GM13976 (cell line): ENCODE measurements at regions not wholly inside any gene's neighbourhood (a gene's known extent, or its start where the extent isn't known, plus 50 kb on each side); places are given as distances from the start of the nearest gene placed in this dataset.

Experiments
- DNase-seq: peaks from one replicate; pipeline ENCODE4 v3.0.0; 2012; ENCODE audit warnings: low spot score
- in situ Hi-C: fragments of 300-500 bp; cut with MboI; formaldehyde crosslinking; loops from one replicate; pipeline ENCODE4 v1.12.0; 2022; ENCODE audit warnings: low sequenced_read_pairs, mixed read lengths, inconsistent platforms; ENCODE audit not compliant: unreplicated experiment
- TF ChIP-seq, protein P1 (sequence below): IDR thresholded peaks from 2 replicates; pipeline ENCODE4 v1.5.1; 2012; ENCODE audit warnings: borderline replicate concordance, mild to moderate bottlenecking; ENCODE audit not compliant: insufficient read depth; ENCODE audit errors: extremely low read depth, missing control alignments, control extremely low read depth

DNA sequence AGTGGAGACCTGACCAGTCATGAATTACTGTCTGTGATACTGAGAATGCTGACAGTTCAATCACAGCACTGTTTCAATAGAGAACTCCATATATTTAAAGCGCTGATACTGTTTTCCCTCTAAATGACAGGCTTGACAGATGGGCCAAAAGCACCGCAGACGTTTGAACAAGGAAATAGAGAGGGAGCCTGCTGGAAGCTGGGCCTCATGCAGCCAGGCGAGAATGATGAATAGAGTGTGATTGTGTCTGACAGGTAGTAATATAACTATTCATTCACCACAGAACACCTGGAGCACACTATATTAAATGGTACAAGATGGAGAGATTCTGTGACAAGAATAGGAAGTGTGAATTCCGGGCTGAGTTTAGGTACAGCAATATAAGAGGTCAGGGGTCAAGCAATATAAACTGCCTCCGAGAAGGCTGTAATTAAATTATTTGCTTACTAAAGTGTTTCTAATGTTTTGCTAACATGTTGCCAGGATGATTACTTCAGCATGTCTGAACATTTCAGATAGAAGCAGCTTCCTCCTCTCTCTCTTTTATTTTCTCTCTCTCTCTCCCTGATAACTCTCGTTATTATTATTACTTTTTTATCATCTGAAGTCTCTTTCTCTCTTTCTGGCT is 297.7 kb downstream of the CSNK1G3 start:
- TF ChIP-seq, protein P1, sequence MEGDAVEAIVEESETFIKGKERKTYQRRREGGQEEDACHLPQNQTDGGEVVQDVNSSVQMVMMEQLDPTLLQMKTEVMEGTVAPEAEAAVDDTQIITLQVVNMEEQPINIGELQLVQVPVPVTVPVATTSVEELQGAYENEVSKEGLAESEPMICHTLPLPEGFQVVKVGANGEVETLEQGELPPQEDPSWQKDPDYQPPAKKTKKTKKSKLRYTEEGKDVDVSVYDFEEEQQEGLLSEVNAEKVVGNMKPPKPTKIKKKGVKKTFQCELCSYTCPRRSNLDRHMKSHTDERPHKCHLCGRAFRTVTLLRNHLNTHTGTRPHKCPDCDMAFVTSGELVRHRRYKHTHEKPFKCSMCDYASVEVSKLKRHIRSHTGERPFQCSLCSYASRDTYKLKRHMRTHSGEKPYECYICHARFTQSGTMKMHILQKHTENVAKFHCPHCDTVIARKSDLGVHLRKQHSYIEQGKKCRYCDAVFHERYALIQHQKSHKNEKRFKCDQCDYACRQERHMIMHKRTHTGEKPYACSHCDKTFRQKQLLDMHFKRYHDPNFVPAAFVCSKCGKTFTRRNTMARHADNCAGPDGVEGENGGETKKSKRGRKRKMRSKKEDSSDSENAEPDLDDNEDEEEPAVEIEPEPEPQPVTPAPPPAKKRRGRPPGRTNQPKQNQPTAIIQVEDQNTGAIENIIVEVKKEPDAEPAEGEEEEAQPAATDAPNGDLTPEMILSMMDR, result no peak
- in situ Hi-C loops, result no loop called here
- DNase-seq, result no peak

DNA sequence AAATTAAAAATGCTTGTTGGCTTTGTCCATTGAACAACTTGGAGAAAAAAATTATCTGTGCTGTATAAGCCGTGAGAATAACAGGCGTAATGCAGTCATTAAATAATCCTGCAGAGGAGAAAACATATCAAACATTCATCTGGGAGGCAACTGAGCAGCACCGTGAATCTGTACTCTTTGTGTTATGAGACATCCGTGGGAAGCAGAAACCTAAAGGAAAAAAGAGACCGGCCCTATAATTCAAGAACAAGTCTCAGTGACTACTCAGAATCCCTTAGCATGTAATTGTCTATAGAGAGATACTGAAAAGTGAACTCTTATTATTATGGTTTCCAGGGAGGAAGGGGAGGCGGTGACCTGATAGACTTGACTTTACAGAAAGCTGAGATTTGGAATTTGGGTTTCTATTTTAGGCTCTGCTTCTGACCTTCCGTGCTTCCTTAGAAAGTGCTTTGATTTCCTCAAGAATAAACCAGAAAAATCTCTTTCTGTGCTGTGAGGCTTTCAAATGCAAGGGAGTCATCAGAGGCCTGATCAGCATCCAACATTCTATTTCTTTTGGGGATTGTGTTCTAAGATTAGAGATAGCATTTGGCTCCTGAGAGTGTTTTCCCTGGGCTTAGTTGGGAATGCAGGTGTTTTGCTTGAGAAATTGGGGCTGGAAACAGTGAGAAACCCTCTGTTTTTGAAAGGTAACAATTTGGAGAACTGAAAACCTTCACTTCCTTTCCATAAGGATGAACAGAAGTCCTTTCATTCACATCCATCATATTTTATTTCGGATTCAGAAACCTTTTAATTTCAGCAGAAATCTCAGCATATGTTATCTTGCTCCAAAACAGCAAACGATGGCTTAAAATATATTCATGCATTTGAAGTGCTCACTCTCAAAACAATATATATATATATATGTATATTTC is 296.7 kb downstream of the CSNK1G3 start:
- no peak for DNase-seq
- TF ChIP-seq, protein P1, result no peak
- in situ Hi-C loops, result no loop called here

DNA sequence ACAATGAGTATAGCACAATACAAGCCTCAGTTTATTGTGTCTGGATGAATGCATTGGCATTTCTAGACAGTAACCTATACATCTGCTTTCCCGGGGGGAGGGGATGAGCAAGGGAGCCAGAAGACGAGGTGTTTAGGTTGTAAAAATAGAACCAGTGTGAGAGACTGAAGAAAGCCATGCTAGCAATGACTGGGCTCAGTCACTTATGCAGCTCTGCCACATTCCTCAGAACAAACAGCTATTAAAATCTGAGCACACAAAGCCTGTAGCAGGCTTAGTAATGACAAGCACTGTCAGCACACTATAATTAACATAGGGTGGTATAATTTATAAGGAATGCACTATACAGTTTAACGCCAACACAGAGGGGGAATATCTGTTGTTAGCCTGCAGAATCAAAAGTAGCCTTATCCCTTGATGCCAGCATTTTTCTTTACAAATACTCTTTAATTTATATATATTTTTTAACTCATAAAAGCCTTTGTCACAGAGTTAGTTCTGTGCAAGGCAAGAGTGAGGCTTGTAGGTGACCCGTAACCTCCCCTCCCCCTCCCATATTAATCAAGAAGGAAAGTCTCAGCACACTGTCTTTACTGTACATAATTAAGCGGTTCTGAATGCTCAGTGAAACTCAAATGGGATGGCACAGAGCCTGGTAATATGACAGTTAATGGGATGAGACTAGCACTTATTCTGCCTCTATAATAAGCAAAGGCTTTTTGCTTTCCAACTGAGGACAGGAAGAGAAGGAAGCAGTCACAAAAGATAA is 295.4 kb downstream of the CSNK1G3 start:
- TF ChIP-seq, protein P1, result no peak
- DNase-seq, result no peak
- in situ Hi-C loops, result no loop called here

DNA sequence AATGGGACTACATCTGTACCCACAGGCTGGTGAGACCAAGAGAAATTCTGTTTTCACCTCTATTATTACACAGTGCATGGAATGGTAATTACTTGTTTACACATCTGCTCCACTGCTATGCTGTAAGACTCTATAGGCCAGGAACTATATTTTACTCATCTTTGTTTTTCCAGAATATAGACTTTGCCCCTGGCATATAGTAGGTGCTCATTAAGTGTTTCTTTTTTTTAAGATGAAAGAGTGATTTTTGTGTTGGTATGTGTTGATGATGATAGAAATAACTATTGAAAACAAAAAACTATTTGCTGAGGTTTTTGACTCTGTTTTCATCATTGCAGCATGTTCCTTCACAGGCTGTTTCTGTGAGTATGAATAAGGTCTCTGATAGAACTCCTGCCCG is 294.7 kb downstream of the CSNK1G3 start:
- in situ Hi-C loops, result no loop called here
- TF ChIP-seq, protein P1, result no peak
- no peak for DNase-seq

DNA sequence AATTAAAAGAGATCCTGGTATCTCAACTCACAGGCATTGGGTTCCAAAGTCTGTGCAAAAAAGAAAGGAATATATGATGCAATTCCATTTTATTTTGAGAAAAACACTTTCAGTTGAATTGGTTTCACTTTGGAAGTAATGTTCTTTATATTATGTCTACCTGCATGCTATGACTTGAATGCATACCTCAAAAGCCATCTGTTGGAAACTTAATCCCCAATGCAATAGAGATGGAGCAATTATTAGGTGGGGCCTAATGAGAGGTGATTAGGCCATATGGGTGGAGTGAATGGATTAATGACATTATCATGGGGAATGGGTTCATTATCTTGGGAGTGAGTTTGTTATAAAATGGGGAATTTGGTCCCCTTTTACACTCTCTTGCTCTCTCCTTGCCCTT is 293.3 kb downstream of the CSNK1G3 start:
- in situ Hi-C loops, result no loop called here
- no peak for DNase-seq
- TF ChIP-seq, protein P1, result no peak

DNA sequence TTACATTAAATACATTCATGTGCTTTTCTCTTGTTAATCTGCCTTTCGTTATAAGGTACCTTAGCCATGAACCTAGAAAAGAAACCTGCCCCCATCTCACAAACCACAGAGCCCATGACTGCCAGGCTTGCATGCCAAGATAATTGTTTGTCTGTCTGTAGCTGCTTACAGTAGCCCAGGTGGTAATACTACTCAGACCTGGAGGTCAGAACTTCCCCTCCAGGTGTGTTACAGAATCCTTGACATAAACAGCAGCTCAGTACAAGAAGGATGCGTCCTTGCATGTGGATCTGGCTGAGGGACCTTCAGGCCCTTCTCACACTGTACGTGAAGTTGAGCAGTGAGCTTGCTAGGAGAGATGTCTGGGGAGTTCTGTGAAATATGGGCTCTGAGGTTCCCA is 291.4 kb downstream of the CSNK1G3 start:
- TF ChIP-seq, protein P1, result no peak
- in situ Hi-C loops, result no loop called here

More for the DNA sequence above, 291.4 kb downstream of the CSNK1G3 start:
- no peak for DNase-seq
